CD4-positive, alpha-beta T cell (primary cell): ENCODE measurements at regions not wholly inside any gene's neighbourhood (a gene's known extent, or its start where the extent isn't known, plus 50 kb on each side); places are given as distances from the start of the nearest gene placed in this dataset.
A peak's percentile ranks its signal among the peaks of the same experiment; 100 is the strongest.
"Not testable (repeated sequence)": the region's sequence is repeated elsewhere in the genome, so short reads cannot be mapped to it uniquely, and the experiment has no call there.

Experiments
- ATAC-seq: fragments of 200-7000 bp; cut with Tn5 transposase; one replicate; pipeline ENCODE4 v1.10.0; 2022; ENCODE audit warnings: mild to moderate bottlenecking; ENCODE audit not compliant: poor library complexity
- CTCF ChIA-PET: fragments of 350-600 bp; sonication (Branson Sonifier 250); formaldehyde crosslinking; loops from one replicate; lab custom pipeline; 2021; ENCODE audit warnings: antibody characterized with exemption, inconsistent platforms; lab: Charles Lee
- POLR2A ChIA-PET: fragments of 350-600 bp; sonication (Branson Sonifier 250); formaldehyde crosslinking; loops from one replicate; lab custom pipeline; 2021; ENCODE audit warnings: antibody characterized with exemption, inconsistent platforms; lab: Charles Lee
- DNase-seq, 14 experiments: peaks; one replicate each; pipeline ENCODE4 v3.0.0-alpha.2; 2013 to 2020; ENCODE audit warnings: mixed read lengths in 2 of 14
- H3K27ac ChIP-seq, 2 donors: one replicate each; pipeline versions ENCODE4 v1.5.1 to v1.7.0; 2013; ENCODE audit warnings: low read length in 2 of 2, low read depth in 1 of 2, mild to moderate bottlenecking in 1 of 2
- H3K27me3 ChIP-seq, 2 experiments: 1 replicate in 1 of 2; 2 replicates in 1 of 2; pipeline versions ENCODE4 v1.6.1 to v1.7.0; 2013; ENCODE audit warnings: low read length in 2 of 2, control low read depth in 1 of 2, mild to moderate bottlenecking in 1 of 2, moderate library complexity in 1 of 2; ENCODE audit not compliant: insufficient read depth in 2 of 2, control insufficient read depth in 1 of 2
- H3K36me3 ChIP-seq: one replicate; pipeline ENCODE4 v1.6.1; 2013; ENCODE audit warnings: low read length, control low read depth; ENCODE audit not compliant: insufficient read depth
- H3K4me1 ChIP-seq: one replicate; pipeline ENCODE4 v1.6.1; 2013; ENCODE audit warnings: low read length, control low read depth; ENCODE audit not compliant: insufficient read depth
- H3K4me3 ChIP-seq: one replicate; pipeline ENCODE4 v1.5.1; 2013; ENCODE audit warnings: mild to moderate bottlenecking, low read length, moderate library complexity
- H3K9me3 ChIP-seq, 2 experiments: 1 replicate in 1 of 2; 2 replicates in 1 of 2; pipeline versions ENCODE4 v1.6.1 to v1.7.0; 2013; ENCODE audit warnings: low read length in 2 of 2, mild to moderate bottlenecking in 2 of 2, control low read depth in 1 of 2, moderate library complexity in 1 of 2; ENCODE audit not compliant: control insufficient read depth in 1 of 2, insufficient read depth in 1 of 2
- H3K27ac Mint-ChIP-seq: one replicate; pipeline ENCODE4 v1.8.0; 2020; ENCODE audit warnings: mixed read lengths
- H3K27me3 Mint-ChIP-seq: one replicate; pipeline ENCODE4 v1.8.0; 2021; ENCODE audit warnings: mixed read lengths
- H3K36me3 Mint-ChIP-seq: one replicate; pipeline ENCODE4 v1.8.0; 2021; ENCODE audit warnings: low read depth, mixed read lengths
- H3K4me1 Mint-ChIP-seq: one replicate; pipeline ENCODE4 v1.8.0; 2021; ENCODE audit warnings: low read depth, mixed read lengths
- H3K4me3 Mint-ChIP-seq: one replicate; pipeline ENCODE4 v1.8.0; 2020; ENCODE audit warnings: mild to moderate bottlenecking, mixed read lengths
- H3K9me3 Mint-ChIP-seq: one replicate; pipeline ENCODE4 v1.8.0; 2020; ENCODE audit warnings: mixed read lengths
- intact Hi-C, 2 experiments: fragments of 100-400 bp; cut with DNase I in 1 of 2; cut with micrococcal nuclease in 1 of 2; formaldehyde crosslinking; loops; one replicate each; pipeline versions ENCODE4 v1.15.1 to v1.9.0; 2023 to 2025; cut with DNase I, micrococcal nuclease

DNA sequence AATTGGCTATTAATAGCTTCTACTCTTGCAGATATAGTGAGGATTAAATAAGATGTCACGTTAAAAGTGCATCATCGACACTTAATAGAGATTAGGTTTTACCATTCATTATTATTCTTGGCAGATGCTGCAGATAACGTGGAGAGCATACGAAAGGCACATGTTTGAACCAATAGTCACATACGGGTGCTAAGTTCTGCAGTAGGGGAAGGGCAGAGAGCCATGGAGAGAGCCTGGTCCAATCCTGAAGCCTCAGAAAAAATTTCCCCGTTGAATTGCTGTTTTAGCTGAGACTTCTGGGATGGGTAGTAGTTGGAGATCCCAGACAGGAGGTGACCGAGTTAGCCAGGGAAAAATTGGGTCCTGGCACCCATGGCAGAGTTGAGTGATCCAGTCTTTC, 72.4 kb upstream of the KRTAP5-11 start:
- H3K27ac Mint-ChIP-seq, DNase-seq, ATAC-seq, H3K36me3 ChIP-seq, H3K27ac ChIP-seq, H3K4me3 ChIP-seq, H3K27me3 Mint-ChIP-seq, H3K4me1 Mint-ChIP-seq, H3K9me3 ChIP-seq, H3K4me1 ChIP-seq, H3K9me3 Mint-ChIP-seq, H3K36me3 Mint-ChIP-seq, POLR2A ChIA-PET, H3K27me3 ChIP-seq, intact Hi-C loops, CTCF ChIA-PET, H3K4me3 Mint-ChIP-seq: not testable (repeated sequence)

DNA sequence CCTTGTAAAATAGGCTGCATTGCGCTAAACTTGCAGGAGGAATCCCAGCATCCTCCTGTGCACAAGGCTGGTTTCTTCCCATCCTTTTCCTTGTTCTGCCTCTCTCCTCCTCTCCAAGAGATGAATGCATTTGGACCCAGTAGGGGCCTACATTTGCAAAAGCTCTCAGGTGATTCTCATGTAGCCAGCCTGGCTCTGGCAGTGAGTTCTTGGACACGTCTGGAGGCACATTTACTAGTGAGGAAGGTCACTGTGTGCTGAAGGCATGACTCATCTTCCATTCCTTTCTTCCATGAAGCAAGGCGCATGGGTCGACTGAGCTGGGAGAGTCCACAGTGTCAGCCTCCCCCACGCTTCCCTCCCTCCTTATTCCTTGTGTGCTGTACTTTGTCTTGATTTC, 73.8 kb upstream of the KRTAP5-11 start:
- H3K4me1 Mint-ChIP-seq, H3K9me3 ChIP-seq, intact Hi-C loops, H3K27me3 ChIP-seq, H3K4me1 ChIP-seq, DNase-seq, H3K4me3 ChIP-seq, H3K36me3 ChIP-seq, H3K27ac ChIP-seq, H3K9me3 Mint-ChIP-seq, H3K27ac Mint-ChIP-seq, CTCF ChIA-PET, H3K36me3 Mint-ChIP-seq, POLR2A ChIA-PET, ATAC-seq, H3K4me3 Mint-ChIP-seq: not testable (repeated sequence)
- peaks cover 14% of the 10 kb centered on the region for H3K27me3 Mint-ChIP-seq

DNA sequence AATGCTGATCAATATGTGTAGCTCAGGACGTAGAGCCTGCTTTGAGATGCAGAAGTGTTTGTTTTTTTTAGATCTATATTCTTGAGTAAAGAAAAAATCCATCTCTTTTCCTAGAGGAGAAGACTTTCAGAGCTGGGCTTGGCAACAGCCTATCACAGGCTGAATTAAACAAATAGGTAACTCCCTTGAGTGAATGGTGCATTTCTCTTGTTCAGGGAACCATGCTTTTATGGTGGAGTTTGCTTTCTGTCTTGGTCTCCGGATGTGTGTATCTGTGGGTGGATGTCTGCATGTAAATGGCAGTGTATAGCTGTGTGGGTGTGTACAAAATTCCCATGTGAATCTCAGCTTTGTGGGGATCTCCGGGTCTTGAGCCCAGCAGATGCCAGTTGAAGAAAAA, 82.3 kb upstream of the KRTAP5-11 start:
- H3K4me1 Mint-ChIP-seq, H3K36me3 Mint-ChIP-seq, DNase-seq, H3K4me1 ChIP-seq, H3K9me3 Mint-ChIP-seq, H3K36me3 ChIP-seq, H3K27me3 ChIP-seq, H3K4me3 Mint-ChIP-seq, H3K9me3 ChIP-seq, H3K4me3 ChIP-seq, H3K27ac ChIP-seq, CTCF ChIA-PET, intact Hi-C loops, H3K27ac Mint-ChIP-seq, POLR2A ChIA-PET, ATAC-seq: not testable (repeated sequence)
- H3K27me3 Mint-ChIP-seq = peaks cover 28% of the 10 kb centered on the region

DNA sequence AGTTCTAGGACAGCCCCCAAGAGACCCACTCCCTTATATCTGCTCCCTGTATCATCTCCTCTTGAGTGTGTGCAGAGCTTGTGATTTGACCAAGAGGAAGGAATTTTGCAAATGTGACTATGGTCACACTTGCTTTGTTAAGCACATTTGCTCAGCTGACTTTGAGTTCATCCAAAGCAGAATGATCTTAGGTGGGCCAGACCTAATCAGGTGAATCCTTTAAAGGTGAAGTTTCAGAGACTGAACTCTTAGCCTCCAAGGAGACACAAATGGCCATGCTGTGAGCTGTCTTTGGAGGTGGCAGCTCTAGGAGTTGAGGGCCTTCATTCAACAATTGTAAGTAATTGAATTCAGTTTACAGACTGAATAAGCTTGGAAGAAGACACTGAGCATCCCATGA, 115.4 kb upstream of the KRTAP5-11 start:
- H3K9me3 Mint-ChIP-seq, H3K36me3 Mint-ChIP-seq, intact Hi-C loops, H3K4me1 ChIP-seq, H3K4me3 Mint-ChIP-seq, CTCF ChIA-PET, H3K27me3 ChIP-seq, H3K27me3 Mint-ChIP-seq, H3K4me1 Mint-ChIP-seq, H3K27ac Mint-ChIP-seq, H3K36me3 ChIP-seq, DNase-seq, H3K27ac ChIP-seq, H3K9me3 ChIP-seq, POLR2A ChIA-PET, ATAC-seq, H3K4me3 ChIP-seq: not testable (repeated sequence)

GRCh38 chr11:71698961-71699360, 116.3 kb upstream of the KRTAP5-11 start:
- intact Hi-C loops, H3K9me3 Mint-ChIP-seq: not testable (repeated sequence)
- peak in 1 of 14 experiments; percentile 10 for DNase-seq

GRCh38 chr11:71701435-71702291, 119.0 kb upstream of the KRTAP5-11 start:
- H3K4me3 Mint-ChIP-seq, CTCF ChIA-PET, H3K27me3 ChIP-seq, H3K27me3 Mint-ChIP-seq, H3K4me1 Mint-ChIP-seq, H3K4me1 ChIP-seq, POLR2A ChIA-PET, H3K36me3 ChIP-seq, ATAC-seq, H3K9me3 ChIP-seq, DNase-seq, H3K36me3 Mint-ChIP-seq, H3K27ac Mint-ChIP-seq, H3K9me3 Mint-ChIP-seq, H3K27ac ChIP-seq, H3K4me3 ChIP-seq, intact Hi-C loops: not testable (repeated sequence)

More at GRCh38 chr11:71698961-71699360, 116.3 kb upstream of the KRTAP5-11 start:
- H3K36me3 ChIP-seq, H3K4me1 ChIP-seq, H3K36me3 Mint-ChIP-seq, H3K27me3 ChIP-seq, H3K4me1 Mint-ChIP-seq, POLR2A ChIA-PET, H3K27me3 Mint-ChIP-seq, H3K4me3 Mint-ChIP-seq, H3K27ac ChIP-seq, H3K9me3 ChIP-seq, CTCF ChIA-PET, H3K4me3 ChIP-seq, H3K27ac Mint-ChIP-seq, ATAC-seq: not testable (repeated sequence)

DNA sequence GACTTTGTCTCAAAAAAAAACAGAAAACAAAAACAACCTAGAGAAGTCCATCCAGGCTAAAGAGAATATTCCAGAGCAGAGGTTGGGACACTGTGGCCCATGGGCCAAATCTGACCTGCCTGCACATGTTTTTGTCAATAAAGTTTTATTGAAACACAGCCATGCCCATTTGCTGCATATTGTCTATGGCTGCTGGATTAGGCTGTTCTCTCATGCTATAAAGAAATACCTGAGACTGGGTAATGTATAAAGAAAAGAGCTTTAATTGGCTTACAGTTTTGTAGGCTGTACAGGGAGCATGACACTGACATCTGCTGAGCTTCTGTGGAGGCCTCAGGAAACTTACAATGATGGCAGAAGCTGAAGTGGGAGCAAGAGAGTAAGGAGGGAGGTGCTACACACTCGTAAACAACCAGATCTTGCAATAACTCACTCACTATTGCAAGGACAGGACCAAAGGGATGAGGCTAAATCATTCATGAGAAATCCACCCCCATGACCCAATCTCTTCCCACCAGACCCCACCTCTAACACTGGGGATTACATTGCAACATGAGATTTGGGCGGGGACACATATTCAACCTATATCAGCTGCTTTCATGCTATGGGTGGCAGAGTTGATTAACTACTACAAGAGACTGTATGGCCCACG, 122.5 kb upstream of the KRTAP5-11 start:
- intact Hi-C loops, H3K4me3 ChIP-seq, H3K27ac Mint-ChIP-seq, H3K36me3 ChIP-seq, H3K4me1 Mint-ChIP-seq, H3K9me3 Mint-ChIP-seq, H3K4me1 ChIP-seq, H3K27me3 Mint-ChIP-seq, H3K9me3 ChIP-seq, POLR2A ChIA-PET, CTCF ChIA-PET, H3K27me3 ChIP-seq, H3K4me3 Mint-ChIP-seq, DNase-seq, H3K36me3 Mint-ChIP-seq, H3K27ac ChIP-seq, ATAC-seq: not testable (repeated sequence)
